Parathyroid adenoma (tissue), 2 donors: ENCODE measurements at regions not wholly inside any gene's neighbourhood (a gene's known extent, or its start where the extent isn't known, plus 50 kb on each side); places are given as distances from the start of the nearest gene placed in this dataset.

Experiments
- H2AFZ ChIP-seq: fragments of 300-600 bp; sonication (generic); one replicate; pipeline ENCODE4 v1.7.0; 2017; ENCODE audit warnings: antibody characterized with exemption, mild to moderate bottlenecking
- H3K27ac ChIP-seq: fragments of 300-600 bp; sonication (generic); one replicate; pipeline ENCODE4 v1.7.0; 2017
- H3K27me3 ChIP-seq: fragments of 300-600 bp; sonication (generic); one replicate; pipeline ENCODE4 v1.7.0; 2017; ENCODE audit warnings: low read length; ENCODE audit not compliant: control insufficient read depth, insufficient read depth
- H3K36me3 ChIP-seq: fragments of 300-600 bp; sonication (generic); one replicate; pipeline ENCODE4 v1.7.0; 2017; ENCODE audit warnings: low read length; ENCODE audit not compliant: control insufficient read depth, insufficient read depth
- H3K4me1 ChIP-seq: fragments of 300-600 bp; sonication (generic); one replicate; pipeline ENCODE4 v1.7.0; 2017; ENCODE audit warnings: control low read depth
- H3K4me2 ChIP-seq: fragments of 300-600 bp; sonication (generic); one replicate; pipeline ENCODE4 v1.7.0; 2017; ENCODE audit warnings: low read length
- H3K4me3 ChIP-seq: fragments of 300-600 bp; sonication (generic); one replicate; pipeline ENCODE4 v1.7.0; 2017; ENCODE audit warnings: low read depth, low read length
- H3K79me2 ChIP-seq: fragments of 300-600 bp; sonication (generic); one replicate; pipeline ENCODE4 v1.7.0; 2017; ENCODE audit warnings: control low read depth
- H3K9ac ChIP-seq: fragments of 300-600 bp; sonication (generic); one replicate; pipeline ENCODE4 v1.7.0; 2017; ENCODE audit warnings: mild to moderate bottlenecking
- H3K9me3 ChIP-seq: fragments of 300-600 bp; sonication (generic); one replicate; pipeline ENCODE4 v1.7.0; 2017; ENCODE audit warnings: low read length; ENCODE audit not compliant: control insufficient read depth
- CTCF ChIP-seq: fragments of 300-600 bp; sonication (generic); IDR thresholded peaks from one replicate; pipeline ENCODE4 v1.7.0; 2017; ENCODE audit warnings: antibody characterized with exemption, mild to moderate bottlenecking
- donor health status: primary hyperparathyroidism.

GRCh38 chr1:79950511-79950910 lies 944.0 kb upstream of the ADGRL4 start:
- no peak for TF ChIP-seq CTCF
- Histone ChIP-seq H3K79me2 (no peaks in the 10 kb centered on the region), H3K9me3 (no peaks in the 10 kb centered on the region), H3K27ac (no peak overlapping the region), H3K9ac (no peak overlapping the region), H3K4me3 (no peak overlapping the region), H3K4me2 (no peak overlapping the region), H3K4me1 (no peaks in the 10 kb centered on the region), H2AFZ (no peak overlapping the region), H3K36me3 (no peaks in the 10 kb centered on the region), H3K27me3 (no peaks in the 10 kb centered on the region)

- no peak overlapping the region for H3K4me2 ChIP-seq
- no peak overlapping the region for H2AFZ ChIP-seq
- H3K27ac ChIP-seq: no peak overlapping the region
- no peaks in the 10 kb centered on the region for H3K4me1 ChIP-seq
- H3K9me3 ChIP-seq: no peaks in the 10 kb centered on the region
- H3K27me3 ChIP-seq: no peaks in the 10 kb centered on the region
- H3K79me2 ChIP-seq: no peaks in the 10 kb centered on the region
- H3K9ac ChIP-seq: no peak overlapping the region
- H3K4me3 ChIP-seq: no peak overlapping the region
- no peak for TF ChIP-seq CTCF
- no peaks in the 10 kb centered on the region for H3K36me3 ChIP-seq
Measured at GRCh38 chr1:79945391-79945790, 938.9 kb upstream of the ADGRL4 start.

- Histone ChIP-seq H3K27ac (no peak overlapping the region), H3K9ac (no peak overlapping the region), H3K27me3 (no peaks in the 10 kb centered on the region), H2AFZ (no peak overlapping the region), H3K4me2 (no peak overlapping the region), H3K79me2 (no peaks in the 10 kb centered on the region), H3K36me3 (no peaks in the 10 kb centered on the region), H3K4me3 (no peak overlapping the region), H3K9me3 (no peaks in the 10 kb centered on the region), H3K4me1 (no peaks in the 10 kb centered on the region)
- TF ChIP-seq CTCF: no peak
Measured at GRCh38 chr1:79929356-79929755, 922.8 kb upstream of the ADGRL4 start.

- Histone ChIP-seq H2AFZ (no peak overlapping the region), H3K79me2 (no peaks in the 10 kb centered on the region), H3K4me1 (no peaks in the 10 kb centered on the region), H3K27me3 (no peaks in the 10 kb centered on the region), H3K9me3 (no peaks in the 10 kb centered on the region), H3K4me3 (no peak overlapping the region), H3K9ac (no peak overlapping the region), H3K4me2 (no peak overlapping the region), H3K27ac (no peak overlapping the region), H3K36me3 (no peaks in the 10 kb centered on the region)
- no peak for TF ChIP-seq CTCF
Measured at GRCh38 chr1:79928901-79929300, 922.4 kb upstream of the ADGRL4 start.

- no peaks in the 10 kb centered on the region for H3K4me1 ChIP-seq
- no peaks in the 10 kb centered on the region for H3K9me3 ChIP-seq
- no peaks in the 10 kb centered on the region for H3K79me2 ChIP-seq
- no peak overlapping the region for H2AFZ ChIP-seq
- H3K4me2 ChIP-seq: no peak overlapping the region
- no peak overlapping the region for H3K9ac ChIP-seq
- no peak overlapping the region for H3K27ac ChIP-seq
- no peaks in the 10 kb centered on the region for H3K36me3 ChIP-seq
- no peak overlapping the region for H3K4me3 ChIP-seq
- no peak for TF ChIP-seq CTCF
- H3K27me3 ChIP-seq: no peaks in the 10 kb centered on the region
Measured at GRCh38 chr1:79920960-79921669, 914.6 kb upstream of the ADGRL4 start.
